ENCODE measurements at regions not wholly inside any gene's neighbourhood (a gene's known extent, or its start where the extent isn't known, plus 50 kb on each side); places are given as distances from the start of the nearest gene placed in this dataset.

DNA sequence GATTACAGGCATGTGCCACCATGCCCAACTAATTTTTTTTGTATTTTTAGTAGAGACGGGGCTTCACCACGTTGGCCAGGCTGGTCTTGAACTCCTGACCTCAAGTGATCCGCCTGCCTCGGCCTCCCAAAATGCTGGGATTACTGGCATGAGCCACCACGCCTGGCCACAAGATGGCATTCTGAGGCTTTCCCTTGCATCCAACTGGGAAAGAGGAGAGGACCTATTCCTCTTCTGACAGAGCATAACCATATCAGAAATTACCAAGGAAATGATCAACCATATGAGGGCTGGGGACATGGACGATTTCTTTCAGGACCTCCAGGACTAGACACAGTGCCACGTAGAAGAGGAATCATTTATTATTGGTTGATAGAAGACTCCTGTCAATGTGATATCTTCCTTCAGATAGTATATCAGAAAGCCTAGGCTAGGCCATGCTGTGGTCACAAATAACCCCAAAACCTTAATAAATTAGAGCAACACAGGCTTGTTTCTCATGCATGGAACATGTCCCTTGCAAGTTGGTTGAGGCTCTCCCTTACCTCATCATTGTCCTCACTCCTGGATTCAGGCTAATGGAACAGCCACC is 372.3 kb upstream of the IL12A start (continued):
- TF ChIP-seq, protein P1, sequence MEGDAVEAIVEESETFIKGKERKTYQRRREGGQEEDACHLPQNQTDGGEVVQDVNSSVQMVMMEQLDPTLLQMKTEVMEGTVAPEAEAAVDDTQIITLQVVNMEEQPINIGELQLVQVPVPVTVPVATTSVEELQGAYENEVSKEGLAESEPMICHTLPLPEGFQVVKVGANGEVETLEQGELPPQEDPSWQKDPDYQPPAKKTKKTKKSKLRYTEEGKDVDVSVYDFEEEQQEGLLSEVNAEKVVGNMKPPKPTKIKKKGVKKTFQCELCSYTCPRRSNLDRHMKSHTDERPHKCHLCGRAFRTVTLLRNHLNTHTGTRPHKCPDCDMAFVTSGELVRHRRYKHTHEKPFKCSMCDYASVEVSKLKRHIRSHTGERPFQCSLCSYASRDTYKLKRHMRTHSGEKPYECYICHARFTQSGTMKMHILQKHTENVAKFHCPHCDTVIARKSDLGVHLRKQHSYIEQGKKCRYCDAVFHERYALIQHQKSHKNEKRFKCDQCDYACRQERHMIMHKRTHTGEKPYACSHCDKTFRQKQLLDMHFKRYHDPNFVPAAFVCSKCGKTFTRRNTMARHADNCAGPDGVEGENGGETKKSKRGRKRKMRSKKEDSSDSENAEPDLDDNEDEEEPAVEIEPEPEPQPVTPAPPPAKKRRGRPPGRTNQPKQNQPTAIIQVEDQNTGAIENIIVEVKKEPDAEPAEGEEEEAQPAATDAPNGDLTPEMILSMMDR (tag by site-specific recombination; IDR thresholded peaks at IDR 0.05) = peak; percentile 71
- TF ChIP-seq, protein P2, sequence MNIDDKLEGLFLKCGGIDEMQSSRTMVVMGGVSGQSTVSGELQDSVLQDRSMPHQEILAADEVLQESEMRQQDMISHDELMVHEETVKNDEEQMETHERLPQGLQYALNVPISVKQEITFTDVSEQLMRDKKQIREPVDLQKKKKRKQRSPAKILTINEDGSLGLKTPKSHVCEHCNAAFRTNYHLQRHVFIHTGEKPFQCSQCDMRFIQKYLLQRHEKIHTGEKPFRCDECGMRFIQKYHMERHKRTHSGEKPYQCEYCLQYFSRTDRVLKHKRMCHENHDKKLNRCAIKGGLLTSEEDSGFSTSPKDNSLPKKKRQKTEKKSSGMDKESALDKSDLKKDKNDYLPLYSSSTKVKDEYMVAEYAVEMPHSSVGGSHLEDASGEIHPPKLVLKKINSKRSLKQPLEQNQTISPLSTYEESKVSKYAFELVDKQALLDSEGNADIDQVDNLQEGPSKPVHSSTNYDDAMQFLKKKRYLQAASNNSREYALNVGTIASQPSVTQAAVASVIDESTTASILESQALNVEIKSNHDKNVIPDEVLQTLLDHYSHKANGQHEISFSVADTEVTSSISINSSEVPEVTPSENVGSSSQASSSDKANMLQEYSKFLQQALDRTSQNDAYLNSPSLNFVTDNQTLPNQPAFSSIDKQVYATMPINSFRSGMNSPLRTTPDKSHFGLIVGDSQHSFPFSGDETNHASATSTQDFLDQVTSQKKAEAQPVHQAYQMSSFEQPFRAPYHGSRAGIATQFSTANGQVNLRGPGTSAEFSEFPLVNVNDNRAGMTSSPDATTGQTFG (tag by site-specific recombination; IDR thresholded peaks at IDR 0.05; ENCODE audit: borderline replicate concordance) = no peak
- TF ChIP-seq GFI1B (tag by site-specific recombination; IDR thresholded peaks at IDR 0.05) (no peak), ZNF626 (tag by site-specific recombination; IDR thresholded peaks at IDR 0.05) (no peak), ZNF48 (tag by site-specific recombination; IDR thresholded peaks at IDR 0.05) (no peak), ZNF223 (tag by site-specific recombination; IDR thresholded peaks at IDR 0.05) (no peak), ZNF624 (tag by site-specific recombination; IDR thresholded peaks at IDR 0.05) (no peak), ZNF623 (tag by site-specific recombination; IDR thresholded peaks at IDR 0.05) (no peak), HOXD13 (CRISPR knock-in tag; IDR thresholded peaks at IDR 0.05; ENCODE audit: borderline replicate concordance) (no peak), KLF1 (tag by site-specific recombination; IDR thresholded peaks at IDR 0.05) (no peak), GLI4 (tag by site-specific recombination; IDR thresholded peaks at IDR 0.05) (no peak), ZFP3 (tag by site-specific recombination; IDR thresholded peaks at IDR 0.05; ENCODE audit: low read depth) (no peak), ZNF670 (tag by site-specific recombination; IDR thresholded peaks at IDR 0.05; ENCODE audit: low read depth) (no peak), ZIC2 (tag by site-specific recombination; IDR thresholded peaks at IDR 0.05) (no peak), ZNF843 (tag by site-specific recombination; IDR thresholded peaks at IDR 0.05) (no peak), ZNF677 (tag by site-specific recombination; IDR thresholded peaks at IDR 0.05) (no peak), ZNF24 (tag by site-specific recombination; IDR thresholded peaks at IDR 0.05) (no peak), ZNF324 (tag by site-specific recombination; IDR thresholded peaks at IDR 0.05) (no peak), ZNF155 (tag by site-specific recombination; IDR thresholded peaks at IDR 0.05) (no peak), ZNF768 (tag by site-specific recombination; IDR thresholded peaks at IDR 0.05) (no peak), ZNF19 (tag by site-specific recombination; IDR thresholded peaks at IDR 0.05; ENCODE audit: low read depth) (no peak)
- TF ChIP-seq, protein P3, sequence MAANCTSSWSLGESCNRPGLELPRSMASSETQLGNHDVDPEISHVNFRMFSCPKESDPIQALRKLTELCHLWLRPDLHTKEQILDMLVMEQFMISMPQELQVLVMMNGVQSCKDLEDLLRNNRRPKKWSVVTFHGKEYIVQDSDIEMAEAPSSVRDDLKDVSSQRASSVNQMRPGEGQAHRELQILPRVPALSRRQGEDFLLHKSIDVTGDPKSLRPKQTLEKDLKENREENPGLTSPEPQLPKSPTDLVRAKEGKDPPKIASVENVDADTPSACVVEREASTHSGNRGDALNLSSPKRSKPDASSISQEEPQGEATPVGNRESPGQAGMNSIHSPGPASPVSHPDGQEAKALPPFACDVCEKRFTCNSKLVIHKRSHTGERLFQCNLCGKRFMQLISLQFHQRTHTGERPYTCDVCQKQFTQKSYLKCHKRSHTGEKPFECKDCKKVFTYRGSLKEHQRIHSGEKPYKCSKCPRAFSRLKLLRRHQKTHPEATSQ (tag by site-specific recombination; IDR thresholded peaks at IDR 0.05) = no peak
- TF ChIP-seq, protein P4, sequence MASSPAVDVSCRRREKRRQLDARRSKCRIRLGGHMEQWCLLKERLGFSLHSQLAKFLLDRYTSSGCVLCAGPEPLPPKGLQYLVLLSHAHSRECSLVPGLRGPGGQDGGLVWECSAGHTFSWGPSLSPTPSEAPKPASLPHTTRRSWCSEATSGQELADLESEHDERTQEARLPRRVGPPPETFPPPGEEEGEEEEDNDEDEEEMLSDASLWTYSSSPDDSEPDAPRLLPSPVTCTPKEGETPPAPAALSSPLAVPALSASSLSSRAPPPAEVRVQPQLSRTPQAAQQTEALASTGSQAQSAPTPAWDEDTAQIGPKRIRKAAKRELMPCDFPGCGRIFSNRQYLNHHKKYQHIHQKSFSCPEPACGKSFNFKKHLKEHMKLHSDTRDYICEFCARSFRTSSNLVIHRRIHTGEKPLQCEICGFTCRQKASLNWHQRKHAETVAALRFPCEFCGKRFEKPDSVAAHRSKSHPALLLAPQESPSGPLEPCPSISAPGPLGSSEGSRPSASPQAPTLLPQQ (tag by site-specific recombination; IDR thresholded peaks at IDR 0.05) = no peak
- TF ChIP-seq, protein P5, sequence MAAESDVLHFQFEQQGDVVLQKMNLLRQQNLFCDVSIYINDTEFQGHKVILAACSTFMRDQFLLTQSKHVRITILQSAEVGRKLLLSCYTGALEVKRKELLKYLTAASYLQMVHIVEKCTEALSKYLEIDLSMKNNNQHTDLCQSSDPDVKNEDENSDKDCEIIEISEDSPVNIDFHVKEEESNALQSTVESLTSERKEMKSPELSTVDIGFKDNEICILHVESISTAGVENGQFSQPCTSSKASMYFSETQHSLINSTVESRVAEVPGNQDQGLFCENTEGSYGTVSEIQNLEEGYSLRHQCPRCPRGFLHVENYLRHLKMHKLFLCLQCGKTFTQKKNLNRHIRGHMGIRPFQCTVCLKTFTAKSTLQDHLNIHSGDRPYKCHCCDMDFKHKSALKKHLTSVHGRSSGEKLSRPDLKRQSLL (tag by site-specific recombination; IDR thresholded peaks at IDR 0.05) = no peak
- TF ChIP-seq, protein P6, sequence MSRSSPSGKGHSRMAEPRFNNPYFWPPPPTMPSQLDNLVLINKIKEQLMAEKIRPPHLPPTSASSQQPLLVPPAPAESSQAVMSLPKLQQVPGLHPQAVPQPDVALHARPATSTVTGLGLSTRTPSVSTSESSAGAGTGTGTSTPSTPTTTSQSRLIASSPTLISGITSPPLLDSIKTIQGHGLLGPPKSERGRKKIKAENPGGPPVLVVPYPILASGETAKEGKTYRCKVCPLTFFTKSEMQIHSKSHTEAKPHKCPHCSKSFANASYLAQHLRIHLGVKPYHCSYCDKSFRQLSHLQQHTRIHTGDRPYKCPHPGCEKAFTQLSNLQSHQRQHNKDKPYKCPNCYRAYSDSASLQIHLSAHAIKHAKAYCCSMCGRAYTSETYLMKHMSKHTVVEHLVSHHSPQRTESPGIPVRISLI (tag by site-specific recombination; IDR thresholded peaks at IDR 0.05) = no peak
- TF ChIP-seq, protein P7, sequence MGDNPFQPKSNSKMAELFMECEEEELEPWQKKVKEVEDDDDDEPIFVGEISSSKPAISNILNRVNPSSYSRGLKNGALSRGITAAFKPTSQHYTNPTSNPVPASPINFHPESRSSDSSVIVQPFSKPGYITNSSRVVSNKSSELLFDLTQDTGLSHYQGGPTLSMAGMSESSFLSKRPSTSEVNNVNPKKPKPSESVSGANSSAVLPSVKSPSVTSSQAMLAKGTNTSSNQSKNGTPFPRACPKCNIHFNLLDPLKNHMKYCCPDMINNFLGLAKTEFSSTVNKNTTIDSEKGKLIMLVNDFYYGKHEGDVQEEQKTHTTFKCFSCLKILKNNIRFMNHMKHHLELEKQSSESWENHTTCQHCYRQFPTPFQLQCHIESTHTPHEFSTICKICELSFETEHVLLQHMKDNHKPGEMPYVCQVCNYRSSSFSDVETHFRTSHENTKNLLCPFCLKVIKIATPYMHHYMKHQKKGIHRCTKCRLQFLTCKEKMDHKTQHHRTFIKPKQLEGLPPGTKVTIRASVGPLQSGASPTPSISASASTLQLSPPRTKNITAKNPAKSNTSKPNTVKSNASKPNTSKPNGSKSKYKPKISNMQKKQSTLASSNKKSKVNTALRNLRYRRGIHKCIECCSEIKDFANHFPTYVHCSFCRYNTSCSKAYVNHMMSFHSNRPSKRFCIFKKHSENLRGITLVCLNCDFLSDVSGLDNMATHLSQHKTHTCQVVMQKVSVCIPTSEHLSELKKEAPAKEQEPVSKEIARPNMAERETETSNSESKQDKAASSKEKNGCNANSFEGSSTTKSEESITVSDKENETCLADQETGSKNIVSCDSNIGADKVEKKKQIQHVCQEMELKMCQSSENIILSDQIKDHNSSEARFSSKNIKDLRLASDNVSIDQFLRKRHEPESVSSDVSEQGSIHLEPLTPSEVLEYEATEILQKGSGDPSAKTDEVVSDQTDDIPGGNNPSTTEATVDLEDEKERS (tag by site-specific recombination; IDR thresholded peaks at IDR 0.05) = no peak
- TF ChIP-seq, protein P8, sequence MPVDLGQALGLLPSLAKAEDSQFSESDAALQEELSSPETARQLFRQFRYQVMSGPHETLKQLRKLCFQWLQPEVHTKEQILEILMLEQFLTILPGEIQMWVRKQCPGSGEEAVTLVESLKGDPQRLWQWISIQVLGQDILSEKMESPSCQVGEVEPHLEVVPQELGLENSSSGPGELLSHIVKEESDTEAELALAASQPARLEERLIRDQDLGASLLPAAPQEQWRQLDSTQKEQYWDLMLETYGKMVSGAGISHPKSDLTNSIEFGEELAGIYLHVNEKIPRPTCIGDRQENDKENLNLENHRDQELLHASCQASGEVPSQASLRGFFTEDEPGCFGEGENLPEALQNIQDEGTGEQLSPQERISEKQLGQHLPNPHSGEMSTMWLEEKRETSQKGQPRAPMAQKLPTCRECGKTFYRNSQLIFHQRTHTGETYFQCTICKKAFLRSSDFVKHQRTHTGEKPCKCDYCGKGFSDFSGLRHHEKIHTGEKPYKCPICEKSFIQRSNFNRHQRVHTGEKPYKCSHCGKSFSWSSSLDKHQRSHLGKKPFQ (tag by site-specific recombination; IDR thresholded peaks at IDR 0.05) = no peak

Measured in HEK293 (cell line).